WTC11 (cell line): ENCODE measurements at regions not wholly inside any gene's neighbourhood (a gene's known extent, or its start where the extent isn't known, plus 50 kb on each side); places are given as distances from the start of the nearest gene placed in this dataset.

Source experiments
- ATAC-seq: fragments of 200-7000 bp; cut with Tn5 transposase; 2 replicates; pipeline ENCODE4 v1.10.0; 2021; ENCODE audit warnings: mild to moderate bottlenecking, moderate library complexity
- CTCF ChIA-PET: fragments of 300-600 bp; sonication (Branson Sonifier 250); formaldehyde crosslinking; loops from one replicate; lab custom pipeline; 2021; ENCODE audit warnings: antibody characterized with exemption; lab: Charles Lee
- POLR2A ChIA-PET: fragments of 350-600 bp; sonication (Branson Sonifier 250); formaldehyde crosslinking; loops from one replicate; lab custom pipeline; 2021; ENCODE audit warnings: antibody characterized with exemption; lab: Charles Lee
- DNase-seq: peaks from one replicate; pipeline ENCODE4 v3.0.0; 2021; ENCODE audit warnings: low spot score
- H3K27ac Mint-ChIP-seq: 2 replicates; pipeline ENCODE4 v1.8.0; 2021; ENCODE audit warnings: mixed read lengths
- H3K27me3 Mint-ChIP-seq: 2 replicates; pipeline ENCODE4 v1.8.0; 2021; ENCODE audit warnings: low read depth, mild to moderate bottlenecking, moderate library complexity, mixed read lengths
- H3K36me3 Mint-ChIP-seq: 2 replicates; pipeline ENCODE4 v1.8.0; 2021; ENCODE audit warnings: mixed read lengths
- H3K4me1 Mint-ChIP-seq: 2 replicates; pipeline ENCODE4 v1.8.0; 2022; ENCODE audit warnings: mixed read lengths
- H3K4me3 Mint-ChIP-seq: 2 replicates; pipeline ENCODE4 v1.8.0; 2021; ENCODE audit warnings: mild to moderate bottlenecking, moderate library complexity, mixed read lengths
- H3K9me3 Mint-ChIP-seq: 2 replicates; pipeline ENCODE4 v1.8.0; 2021; ENCODE audit warnings: mixed read lengths
- ESRRA ChIP-seq: sonication (generic); formaldehyde crosslinking; IDR thresholded peaks from 2 replicates; pipeline ENCODE4 v1.8.1; 2022; ENCODE audit warnings: mild to moderate bottlenecking, missing genetic modification reagents, borderline replicate concordance
- ETV6 ChIP-seq: sonication (generic); formaldehyde crosslinking; IDR thresholded peaks from 2 replicates; pipeline ENCODE4 v1.8.1; 2022; ENCODE audit warnings: mild to moderate bottlenecking, missing genetic modification reagents
- FOXJ3 ChIP-seq: sonication (generic); formaldehyde crosslinking; IDR thresholded peaks from 2 replicates; pipeline ENCODE4 v1.9.0; 2021; ENCODE audit warnings: missing genetic modification reagents, mild to moderate bottlenecking, borderline replicate concordance
- IRF2 ChIP-seq: sonication (generic); formaldehyde crosslinking; IDR thresholded peaks from 2 replicates; pipeline ENCODE4 v1.8.0; 2022; ENCODE audit warnings: low read depth, missing genetic modification reagents, borderline replicate concordance
- NFATC4 ChIP-seq: fragments of 250-450 bp; sonication (Bioruptor Pico); IDR thresholded peaks from 2 replicates; pipeline ENCODE4 v1.9.0; 2021; ENCODE audit warnings: mild to moderate bottlenecking
- NFE2L1 ChIP-seq: sonication (generic); formaldehyde crosslinking; IDR thresholded peaks from 2 replicates; pipeline ENCODE4 v1.8.1; 2023; ENCODE audit warnings: missing genetic modification reagents
- NR1H2 ChIP-seq: sonication (generic); formaldehyde crosslinking; IDR thresholded peaks from 2 replicates; pipeline ENCODE4 v1.9.0; 2021; ENCODE audit warnings: mild to moderate bottlenecking, moderate library complexity, missing genetic modification reagents
- NR2C2 ChIP-seq: sonication (generic); formaldehyde crosslinking; IDR thresholded peaks from 2 replicates; pipeline ENCODE4 v1.8.0; 2022; ENCODE audit warnings: mild to moderate bottlenecking, missing genetic modification reagents
- NR3C1 ChIP-seq: sonication (generic); formaldehyde crosslinking; conservative IDR thresholded peaks from 2 replicates; pipeline ENCODE4 v1.8.1; 2023; ENCODE audit warnings: low read depth, mild to moderate bottlenecking, missing genetic modification reagents
- SP1 ChIP-seq: sonication (generic); formaldehyde crosslinking; conservative IDR thresholded peaks from 2 replicates; pipeline ENCODE4 v1.8.1; 2022; ENCODE audit warnings: missing genetic modification reagents
- TCF7 ChIP-seq: sonication (generic); formaldehyde crosslinking; IDR thresholded peaks from 2 replicates; pipeline ENCODE4 v1.8.0; 2022; ENCODE audit warnings: mild to moderate bottlenecking, low read depth, missing genetic modification reagents, moderate library complexity
- ZNF396 ChIP-seq: fragments of 250-450 bp; sonication (Bioruptor Pico); IDR thresholded peaks from 2 replicates; pipeline ENCODE4 v1.8.0; 2021; ENCODE audit warnings: mild to moderate bottlenecking, moderate library complexity, borderline replicate concordance
- TF ChIP-seq, protein P1 (sequence below): fragments of 250-450 bp; sonication (Bioruptor Pico); conservative IDR thresholded peaks from 2 replicates; pipeline ENCODE4 v1.9.0; 2021; ENCODE audit warnings: mild to moderate bottlenecking
- TF ChIP-seq, protein P2 (sequence below): sonication (generic); formaldehyde crosslinking; IDR thresholded peaks from 2 replicates; pipeline ENCODE4 v1.8.0; 2023; ENCODE audit warnings: mild to moderate bottlenecking, missing genetic modification reagents
- TF ChIP-seq, protein P3 (sequence below): sonication (generic); formaldehyde crosslinking; IDR thresholded peaks from 2 replicates; pipeline ENCODE4 v1.8.1; 2023; ENCODE audit warnings: mild to moderate bottlenecking, missing genetic modification reagents
- TF ChIP-seq, protein P4 (sequence below): sonication (generic); formaldehyde crosslinking; IDR thresholded peaks from 2 replicates; pipeline ENCODE4 v1.8.0; 2023; ENCODE audit warnings: missing genetic modification reagents
- TF ChIP-seq, protein P5 (sequence below): sonication (generic); formaldehyde crosslinking; IDR thresholded peaks from 2 replicates; pipeline ENCODE4 v1.8.0; 2022; ENCODE audit warnings: mild to moderate bottlenecking, missing genetic modification reagents
- TF ChIP-seq, protein P6 (sequence below): sonication (generic); formaldehyde crosslinking; IDR thresholded peaks from 2 replicates; pipeline ENCODE4 v1.8.0; 2023; ENCODE audit warnings: missing genetic modification reagents, mild to moderate bottlenecking, borderline replicate concordance

DNA sequence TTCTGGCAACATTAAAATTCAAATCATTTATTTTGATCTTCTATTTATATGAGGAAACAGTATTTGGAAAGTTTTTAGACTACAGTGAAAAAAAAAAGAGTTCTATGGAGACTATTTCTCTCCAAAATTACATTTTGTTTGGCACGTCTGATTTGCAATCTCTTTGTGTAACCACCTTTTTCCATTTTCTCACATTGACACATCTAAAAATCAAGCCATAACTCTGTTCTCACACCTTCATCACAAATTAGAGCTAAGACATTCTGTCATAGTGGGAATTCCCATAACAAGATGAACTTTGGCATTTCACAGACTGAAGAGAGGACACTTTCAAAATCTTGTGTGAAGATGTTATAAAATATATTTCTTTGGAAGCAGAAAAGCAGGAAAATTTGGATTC lies 468.9 kb downstream of the GRIA2 start:
- CTCF ChIA-PET: no interaction called here
- no peak overlapping the region for H3K4me3 Mint-ChIP-seq
- peaks cover 20% of the 10 kb centered on the region for H3K9me3 Mint-ChIP-seq
- ATAC-seq (no peak), DNase-seq (no peak)
- TF ChIP-seq, protein P1, sequence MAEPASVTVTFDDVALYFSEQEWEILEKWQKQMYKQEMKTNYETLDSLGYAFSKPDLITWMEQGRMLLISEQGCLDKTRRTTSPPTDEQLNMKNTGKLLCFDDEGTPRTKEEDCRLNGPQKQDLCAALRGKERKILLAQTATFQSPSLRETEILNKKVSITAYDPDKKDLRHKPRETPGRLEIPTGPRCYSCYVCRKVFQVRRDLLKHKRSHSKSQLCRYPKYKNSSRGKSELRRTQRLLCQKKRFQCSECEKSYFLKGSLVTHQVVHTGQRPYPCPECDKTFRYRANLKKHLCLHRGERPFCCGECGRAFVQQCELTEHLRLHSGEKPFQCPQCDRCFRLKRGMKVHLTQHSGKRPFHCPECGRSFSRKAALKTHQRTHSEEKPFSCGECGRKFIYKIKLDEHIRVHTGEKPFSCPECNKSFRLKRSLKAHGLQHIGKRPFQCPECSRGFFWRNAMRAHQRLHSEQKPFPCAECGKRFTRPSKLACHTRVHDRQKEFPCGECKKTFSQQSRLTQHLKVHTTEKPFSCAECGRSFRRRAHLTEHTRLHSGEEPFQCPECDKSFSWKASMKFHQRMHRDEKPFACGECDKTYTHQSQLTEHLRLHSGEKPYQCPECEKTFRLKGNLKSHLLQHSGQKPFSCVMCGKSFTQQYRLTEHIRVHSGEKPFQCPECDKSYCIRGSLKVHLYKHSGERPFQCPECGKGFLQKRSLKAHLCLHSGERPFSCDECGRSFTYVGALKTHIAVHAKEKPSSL (CRISPR knock-in tag): no peak
- no peak for TF ChIP-seq IRF2 (CRISPR knock-in tag)
- TF ChIP-seq, protein P2, sequence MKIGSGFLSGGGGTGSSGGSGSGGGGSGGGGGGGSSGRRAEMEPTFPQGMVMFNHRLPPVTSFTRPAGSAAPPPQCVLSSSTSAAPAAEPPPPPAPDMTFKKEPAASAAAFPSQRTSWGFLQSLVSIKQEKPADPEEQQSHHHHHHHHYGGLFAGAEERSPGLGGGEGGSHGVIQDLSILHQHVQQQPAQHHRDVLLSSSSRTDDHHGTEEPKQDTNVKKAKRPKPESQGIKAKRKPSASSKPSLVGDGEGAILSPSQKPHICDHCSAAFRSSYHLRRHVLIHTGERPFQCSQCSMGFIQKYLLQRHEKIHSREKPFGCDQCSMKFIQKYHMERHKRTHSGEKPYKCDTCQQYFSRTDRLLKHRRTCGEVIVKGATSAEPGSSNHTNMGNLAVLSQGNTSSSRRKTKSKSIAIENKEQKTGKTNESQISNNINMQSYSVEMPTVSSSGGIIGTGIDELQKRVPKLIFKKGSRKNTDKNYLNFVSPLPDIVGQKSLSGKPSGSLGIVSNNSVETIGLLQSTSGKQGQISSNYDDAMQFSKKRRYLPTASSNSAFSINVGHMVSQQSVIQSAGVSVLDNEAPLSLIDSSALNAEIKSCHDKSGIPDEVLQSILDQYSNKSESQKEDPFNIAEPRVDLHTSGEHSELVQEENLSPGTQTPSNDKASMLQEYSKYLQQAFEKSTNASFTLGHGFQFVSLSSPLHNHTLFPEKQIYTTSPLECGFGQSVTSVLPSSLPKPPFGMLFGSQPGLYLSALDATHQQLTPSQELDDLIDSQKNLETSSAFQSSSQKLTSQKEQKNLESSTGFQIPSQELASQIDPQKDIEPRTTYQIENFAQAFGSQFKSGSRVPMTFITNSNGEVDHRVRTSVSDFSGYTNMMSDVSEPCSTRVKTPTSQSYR (CRISPR knock-in tag): no peak
- TF ChIP-seq NFE2L1 (CRISPR knock-in tag): no peak
- TF ChIP-seq NFATC4 (CRISPR knock-in tag): no peak
- TF ChIP-seq SP1 (CRISPR knock-in tag): no peak
- TF ChIP-seq NR3C1 (CRISPR knock-in tag): no peak
- TF ChIP-seq FOXJ3 (CRISPR knock-in tag): no peak
- TF ChIP-seq, protein P3, sequence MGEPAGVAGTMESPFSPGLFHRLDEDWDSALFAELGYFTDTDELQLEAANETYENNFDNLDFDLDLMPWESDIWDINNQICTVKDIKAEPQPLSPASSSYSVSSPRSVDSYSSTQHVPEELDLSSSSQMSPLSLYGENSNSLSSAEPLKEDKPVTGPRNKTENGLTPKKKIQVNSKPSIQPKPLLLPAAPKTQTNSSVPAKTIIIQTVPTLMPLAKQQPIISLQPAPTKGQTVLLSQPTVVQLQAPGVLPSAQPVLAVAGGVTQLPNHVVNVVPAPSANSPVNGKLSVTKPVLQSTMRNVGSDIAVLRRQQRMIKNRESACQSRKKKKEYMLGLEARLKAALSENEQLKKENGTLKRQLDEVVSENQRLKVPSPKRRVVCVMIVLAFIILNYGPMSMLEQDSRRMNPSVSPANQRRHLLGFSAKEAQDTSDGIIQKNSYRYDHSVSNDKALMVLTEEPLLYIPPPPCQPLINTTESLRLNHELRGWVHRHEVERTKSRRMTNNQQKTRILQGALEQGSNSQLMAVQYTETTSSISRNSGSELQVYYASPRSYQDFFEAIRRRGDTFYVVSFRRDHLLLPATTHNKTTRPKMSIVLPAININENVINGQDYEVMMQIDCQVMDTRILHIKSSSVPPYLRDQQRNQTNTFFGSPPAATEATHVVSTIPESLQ (CRISPR knock-in tag): no peak
- no peak for TF ChIP-seq NR2C2
- TF ChIP-seq ETV6: no peak
- TF ChIP-seq, protein P4, sequence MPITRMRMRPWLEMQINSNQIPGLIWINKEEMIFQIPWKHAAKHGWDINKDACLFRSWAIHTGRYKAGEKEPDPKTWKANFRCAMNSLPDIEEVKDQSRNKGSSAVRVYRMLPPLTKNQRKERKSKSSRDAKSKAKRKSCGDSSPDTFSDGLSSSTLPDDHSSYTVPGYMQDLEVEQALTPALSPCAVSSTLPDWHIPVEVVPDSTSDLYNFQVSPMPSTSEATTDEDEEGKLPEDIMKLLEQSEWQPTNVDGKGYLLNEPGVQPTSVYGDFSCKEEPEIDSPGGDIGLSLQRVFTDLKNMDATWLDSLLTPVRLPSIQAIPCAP: no peak
- TF ChIP-seq, protein P5, sequence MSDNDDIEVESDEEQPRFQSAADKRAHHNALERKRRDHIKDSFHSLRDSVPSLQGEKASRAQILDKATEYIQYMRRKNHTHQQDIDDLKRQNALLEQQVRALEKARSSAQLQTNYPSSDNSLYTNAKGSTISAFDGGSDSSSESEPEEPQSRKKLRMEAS (CRISPR knock-in tag): no peak
- TF ChIP-seq TCF7: no peak
- TF ChIP-seq, protein P6, sequence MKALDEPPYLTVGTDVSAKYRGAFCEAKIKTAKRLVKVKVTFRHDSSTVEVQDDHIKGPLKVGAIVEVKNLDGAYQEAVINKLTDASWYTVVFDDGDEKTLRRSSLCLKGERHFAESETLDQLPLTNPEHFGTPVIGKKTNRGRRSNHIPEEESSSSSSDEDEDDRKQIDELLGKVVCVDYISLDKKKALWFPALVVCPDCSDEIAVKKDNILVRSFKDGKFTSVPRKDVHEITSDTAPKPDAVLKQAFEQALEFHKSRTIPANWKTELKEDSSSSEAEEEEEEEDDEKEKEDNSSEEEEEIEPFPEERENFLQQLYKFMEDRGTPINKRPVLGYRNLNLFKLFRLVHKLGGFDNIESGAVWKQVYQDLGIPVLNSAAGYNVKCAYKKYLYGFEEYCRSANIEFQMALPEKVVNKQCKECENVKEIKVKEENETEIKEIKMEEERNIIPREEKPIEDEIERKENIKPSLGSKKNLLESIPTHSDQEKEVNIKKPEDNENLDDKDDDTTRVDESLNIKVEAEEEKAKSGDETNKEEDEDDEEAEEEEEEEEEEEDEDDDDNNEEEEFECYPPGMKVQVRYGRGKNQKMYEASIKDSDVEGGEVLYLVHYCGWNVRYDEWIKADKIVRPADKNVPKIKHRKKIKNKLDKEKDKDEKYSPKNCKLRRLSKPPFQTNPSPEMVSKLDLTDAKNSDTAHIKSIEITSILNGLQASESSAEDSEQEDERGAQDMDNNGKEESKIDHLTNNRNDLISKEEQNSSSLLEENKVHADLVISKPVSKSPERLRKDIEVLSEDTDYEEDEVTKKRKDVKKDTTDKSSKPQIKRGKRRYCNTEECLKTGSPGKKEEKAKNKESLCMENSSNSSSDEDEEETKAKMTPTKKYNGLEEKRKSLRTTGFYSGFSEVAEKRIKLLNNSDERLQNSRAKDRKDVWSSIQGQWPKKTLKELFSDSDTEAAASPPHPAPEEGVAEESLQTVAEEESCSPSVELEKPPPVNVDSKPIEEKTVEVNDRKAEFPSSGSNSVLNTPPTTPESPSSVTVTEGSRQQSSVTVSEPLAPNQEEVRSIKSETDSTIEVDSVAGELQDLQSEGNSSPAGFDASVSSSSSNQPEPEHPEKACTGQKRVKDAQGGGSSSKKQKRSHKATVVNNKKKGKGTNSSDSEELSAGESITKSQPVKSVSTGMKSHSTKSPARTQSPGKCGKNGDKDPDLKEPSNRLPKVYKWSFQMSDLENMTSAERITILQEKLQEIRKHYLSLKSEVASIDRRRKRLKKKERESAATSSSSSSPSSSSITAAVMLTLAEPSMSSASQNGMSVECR: no peak
- no peak for TF ChIP-seq ZNF396 (CRISPR knock-in tag)
- no peak for TF ChIP-seq NR1H2 (CRISPR knock-in tag)
- TF ChIP-seq ESRRA (CRISPR knock-in tag): no peak
- no peaks in the 10 kb centered on the region for H3K4me1 Mint-ChIP-seq
- no peaks in the 10 kb centered on the region; the same call in 1 of the 2 replicates for H3K27me3 Mint-ChIP-seq
- POLR2A ChIA-PET: no interaction called here
- H3K27ac Mint-ChIP-seq: no peak overlapping the region
- H3K36me3 Mint-ChIP-seq: peaks cover 11% of the 10 kb centered on the region; the same call in 1 of the 2 replicates
